ENCODE measurements at regions not wholly inside any gene's neighbourhood (a gene's known extent, or its start where the extent isn't known, plus 50 kb on each side); places are given as distances from the start of the nearest gene placed in this dataset.
"Not testable (repeated sequence)": the region's sequence is repeated elsewhere in the genome, so short reads cannot be mapped to it uniquely, and the experiment has no call there.

GRCh38 chr19:28582796-28583195 is 630.2 kb downstream of the UQCRFS1 start:
- DNase-seq: no peak

GRCh38 chr19:28582344-28582743 is 630.6 kb downstream of the UQCRFS1 start:
- no peak for DNase-seq

- DNase-seq: no peak
Observed at GRCh38 chr19:28581468-28581770, 631.5 kb downstream of the UQCRFS1 start.

- DNase-seq: no peak
Observed at GRCh38 chr19:28578786-28579505, 634.0 kb downstream of the UQCRFS1 start.

- DNase-seq: no peak
Observed at GRCh38 chr19:28578208-28578607, 634.7 kb downstream of the UQCRFS1 start.

GRCh38 chr19:28577666-28578065 is 635.3 kb downstream of the UQCRFS1 start:
- no peak for DNase-seq

- no peak for DNase-seq
Observed at GRCh38 chr19:28577233-28577632, 635.7 kb downstream of the UQCRFS1 start.

GRCh38 chr19:28575816-28576215 is 637.1 kb downstream of the UQCRFS1 start:
- no peak for DNase-seq

GRCh38 chr19:28575312-28575711 is 637.6 kb downstream of the UQCRFS1 start:
- not testable (repeated sequence) for DNase-seq

- no peak for DNase-seq
Observed at GRCh38 chr19:28574212-28574611, 638.7 kb downstream of the UQCRFS1 start.

GRCh38 chr19:28569132-28570131 is 643.5 kb downstream of the UQCRFS1 start:
- no peak for DNase-seq

GRCh38 chr19:28567834-28568233 is 645.1 kb downstream of the UQCRFS1 start:
- no peak for DNase-seq

GRCh38 chr19:28563964-28564921 is 648.7 kb downstream of the UQCRFS1 start:
- DNase-seq: no peak

- DNase-seq: no peak
Observed at GRCh38 chr19:28560786-28561185, 652.2 kb downstream of the UQCRFS1 start.

GRCh38 chr19:28558783-28559182 is 654.2 kb downstream of the UQCRFS1 start:
- no peak for DNase-seq

GRCh38 chr19:28556371-28556770 is 656.6 kb downstream of the UQCRFS1 start:
- no peak for DNase-seq

- no peak for DNase-seq
Observed at GRCh38 chr19:28555317-28555716, 657.6 kb downstream of the UQCRFS1 start.

- DNase-seq: no peak
Observed at GRCh38 chr19:28554321-28555091, 658.4 kb downstream of the UQCRFS1 start.

GRCh38 chr19:28553764-28554163 is 659.2 kb downstream of the UQCRFS1 start:
- DNase-seq: no peak

GRCh38 chr19:28553005-28553404 is 659.9 kb downstream of the UQCRFS1 start:
- no peak for DNase-seq

- no peak for DNase-seq
Observed at GRCh38 chr19:28549680-28550277, 663.2 kb downstream of the UQCRFS1 start.

Data from left hindlimb (tissue), 1 donor.